GM18519 (cell line): ENCODE measurements at regions not wholly inside any gene's neighbourhood (a gene's known extent, or its start where the extent isn't known, plus 50 kb on each side); places are given as distances from the start of the nearest gene placed in this dataset.

Experiments
- ATAC-seq: cut with Tn5 transposase; IDR thresholded peaks from one replicate; pipeline ENCODE4 v1.9.1; 2021; ENCODE audit warnings: mild to moderate bottlenecking, moderate library complexity; ENCODE audit not compliant: unreplicated experiment, low FRiP score

DNA sequence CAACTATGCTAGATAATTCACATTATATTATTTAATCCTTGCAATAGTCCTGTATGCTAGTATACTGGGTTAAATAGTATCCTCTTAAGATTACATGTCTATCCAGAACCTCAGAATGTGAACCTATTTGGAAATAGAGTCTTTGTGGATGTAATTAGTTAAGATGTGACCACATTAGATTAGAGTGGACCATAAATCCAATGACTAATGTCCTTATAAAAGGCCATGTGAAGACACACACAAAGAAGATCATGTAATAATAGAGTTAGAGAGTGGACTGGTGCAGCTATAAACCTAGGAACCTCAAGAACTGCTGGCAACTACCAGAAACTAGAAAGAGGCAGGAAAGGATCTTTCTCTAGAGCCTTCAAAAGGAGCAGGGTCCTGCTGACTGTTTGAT lies 263.6 kb upstream of the PTGER4 start:
- no peak for ATAC-seq

DNA sequence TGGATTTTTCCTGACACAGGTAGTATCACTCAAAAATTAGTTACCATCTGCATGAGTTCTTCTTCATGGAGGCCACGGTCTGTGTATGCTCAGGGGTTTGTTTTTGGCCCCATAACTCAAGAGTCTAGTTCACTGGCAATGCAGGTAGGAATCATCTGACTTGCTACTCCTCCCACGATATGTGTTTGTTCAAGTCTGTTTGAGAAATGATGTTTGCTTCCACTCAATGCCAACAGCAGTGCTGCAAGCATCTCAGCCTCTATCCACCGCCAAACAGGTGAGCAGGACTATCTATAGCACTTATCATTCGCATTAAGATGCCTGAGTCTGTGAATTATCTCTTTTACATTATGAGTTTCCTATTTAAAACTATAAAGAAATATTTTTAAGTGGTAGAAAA lies 264.8 kb upstream of the PTGER4 start:
- no peak for ATAC-seq

DNA sequence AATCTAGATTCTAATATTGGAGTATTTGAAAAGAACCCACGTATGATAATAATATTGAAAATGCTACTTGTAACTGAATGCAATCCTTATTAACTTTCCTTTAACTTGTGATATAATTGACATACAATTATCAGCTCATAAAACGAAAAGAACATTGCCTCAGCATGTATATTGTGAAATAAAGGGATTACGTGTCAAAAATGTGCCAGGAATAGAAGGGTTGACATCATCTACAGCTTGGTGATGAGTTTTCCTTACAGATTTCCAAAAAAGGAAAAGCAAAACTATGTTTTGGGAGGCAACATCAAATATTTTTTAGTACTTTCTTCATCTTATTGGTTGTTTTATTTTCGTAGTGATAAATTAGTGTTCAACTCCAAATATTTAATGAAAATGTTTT lies 266.0 kb upstream of the PTGER4 start:
- ATAC-seq, result no peak

DNA sequence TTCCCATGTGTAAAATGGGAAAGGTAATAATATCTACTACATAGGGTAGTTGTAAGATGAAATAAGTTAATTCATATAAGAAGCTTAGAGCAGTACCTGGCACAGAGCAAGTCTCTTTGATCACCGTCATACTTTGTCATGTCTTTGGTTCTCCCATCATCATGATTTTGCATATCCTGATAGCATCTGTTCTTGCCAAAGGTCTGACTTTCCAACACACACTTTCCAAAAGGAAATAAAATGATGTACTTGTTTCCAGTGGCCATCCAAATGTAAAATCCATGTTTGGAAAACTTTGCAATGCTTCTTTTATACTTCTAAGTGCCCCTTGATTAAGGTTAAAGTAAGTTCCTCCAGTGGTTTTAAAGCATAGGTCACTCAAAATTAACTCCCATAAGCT lies 266.9 kb upstream of the PTGER4 start:
- ATAC-seq, result no peak

DNA sequence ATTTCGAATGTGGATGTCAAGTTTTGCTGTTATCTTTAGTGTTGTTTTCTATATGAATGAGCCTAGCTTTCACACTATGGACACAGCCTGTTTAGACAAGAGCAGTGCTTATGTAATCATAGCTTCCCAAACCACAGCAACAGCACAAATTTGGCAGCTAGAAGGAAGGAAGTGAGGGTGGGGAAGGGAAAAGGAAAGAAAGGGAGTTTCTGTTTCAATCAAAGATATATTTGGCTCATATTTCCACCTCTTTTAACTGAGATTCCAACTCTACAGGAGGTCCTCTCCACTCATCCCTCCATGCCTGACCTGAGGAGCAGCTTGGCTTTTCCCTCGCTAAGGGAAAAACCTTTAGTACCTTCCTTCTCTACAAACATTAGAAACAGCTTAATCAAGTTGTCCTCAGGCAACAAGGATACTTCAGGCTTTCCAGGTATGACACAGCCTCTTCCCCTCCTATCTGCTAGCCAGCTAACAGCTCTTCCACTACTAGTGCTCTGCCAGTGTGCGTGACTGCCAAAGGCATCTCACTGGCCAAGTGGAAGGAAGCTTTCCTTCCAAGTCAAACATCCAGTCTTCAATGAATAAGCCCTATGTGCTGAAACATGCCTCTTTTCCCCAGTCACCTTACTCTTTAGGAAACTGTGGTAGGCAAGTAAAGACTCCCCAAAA lies 268.6 kb upstream of the PTGER4 start:
- ATAC-seq, result no peak

DNA sequence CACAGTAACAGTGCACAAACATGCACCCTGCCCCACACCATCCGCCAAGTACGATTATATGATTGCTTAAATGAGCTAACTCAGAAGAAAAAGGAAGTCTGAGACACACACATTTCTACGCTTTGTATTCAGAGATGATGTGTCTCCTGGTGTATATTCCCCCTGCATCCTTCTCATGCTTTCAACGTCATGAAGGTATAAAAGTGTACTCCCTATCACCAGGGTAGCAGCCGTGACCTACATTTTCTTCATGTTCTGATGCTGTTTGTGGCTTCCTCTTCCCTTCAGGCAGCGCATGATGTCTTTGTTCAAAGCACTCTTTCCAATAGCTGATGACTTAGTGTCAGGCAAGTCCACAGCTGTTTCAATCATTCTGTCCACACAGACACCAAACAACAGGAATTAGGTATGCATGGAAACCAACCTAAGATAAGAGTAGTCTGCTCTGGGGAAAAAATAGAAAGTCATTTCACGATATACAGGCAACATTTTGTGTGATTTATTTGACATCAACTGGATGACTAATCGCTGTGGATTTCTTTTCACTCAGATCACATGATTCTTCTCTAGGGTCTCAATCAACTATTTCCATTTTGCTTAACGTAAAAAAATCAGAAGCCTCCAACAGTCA lies 269.4 kb upstream of the PTGER4 start:
- ATAC-seq, result no peak

DNA sequence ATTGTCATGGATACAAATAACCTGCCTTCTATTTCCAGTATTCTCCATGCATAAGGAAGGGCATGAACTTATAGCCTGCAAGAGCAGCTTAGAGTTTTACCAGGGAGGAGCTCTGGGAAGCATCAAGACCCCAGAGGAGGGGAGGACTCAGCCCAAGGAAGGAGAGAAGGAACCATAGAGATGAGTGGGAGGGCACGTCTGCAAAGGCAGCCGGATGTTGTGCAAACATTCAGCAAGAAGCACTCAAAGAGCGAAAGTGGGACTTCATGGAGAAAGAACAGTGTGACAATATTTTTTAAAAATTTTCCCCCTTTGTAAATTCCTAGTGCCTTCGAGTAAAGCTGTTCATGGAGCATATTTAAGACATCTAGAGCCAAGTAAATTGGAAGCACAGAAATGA lies 270.1 kb upstream of the PTGER4 start:
- ATAC-seq, result no peak

DNA sequence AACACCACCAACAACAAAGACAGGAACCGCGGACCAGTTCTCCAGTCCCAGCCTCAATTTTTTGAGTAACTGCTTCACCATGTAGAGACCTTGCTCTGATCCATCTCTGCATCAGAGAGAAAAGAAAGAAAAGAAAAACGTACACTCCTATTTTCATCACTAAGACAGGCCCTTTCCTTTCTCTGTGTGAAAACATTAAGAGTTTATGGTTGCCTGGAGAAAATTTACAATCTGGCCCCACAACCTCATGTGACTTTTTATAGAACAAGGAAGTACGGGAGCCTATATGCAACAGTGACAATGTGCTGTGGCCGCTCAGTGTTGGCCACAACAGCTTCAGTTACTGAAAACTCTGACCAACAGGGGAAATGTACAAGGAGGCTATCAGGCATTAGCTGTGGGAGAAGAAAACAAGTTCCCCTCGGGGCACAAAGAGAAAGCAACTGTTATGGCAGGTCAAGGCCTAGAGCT lies 272.9 kb upstream of the PTGER4 start:
- ATAC-seq, result no peak

DNA sequence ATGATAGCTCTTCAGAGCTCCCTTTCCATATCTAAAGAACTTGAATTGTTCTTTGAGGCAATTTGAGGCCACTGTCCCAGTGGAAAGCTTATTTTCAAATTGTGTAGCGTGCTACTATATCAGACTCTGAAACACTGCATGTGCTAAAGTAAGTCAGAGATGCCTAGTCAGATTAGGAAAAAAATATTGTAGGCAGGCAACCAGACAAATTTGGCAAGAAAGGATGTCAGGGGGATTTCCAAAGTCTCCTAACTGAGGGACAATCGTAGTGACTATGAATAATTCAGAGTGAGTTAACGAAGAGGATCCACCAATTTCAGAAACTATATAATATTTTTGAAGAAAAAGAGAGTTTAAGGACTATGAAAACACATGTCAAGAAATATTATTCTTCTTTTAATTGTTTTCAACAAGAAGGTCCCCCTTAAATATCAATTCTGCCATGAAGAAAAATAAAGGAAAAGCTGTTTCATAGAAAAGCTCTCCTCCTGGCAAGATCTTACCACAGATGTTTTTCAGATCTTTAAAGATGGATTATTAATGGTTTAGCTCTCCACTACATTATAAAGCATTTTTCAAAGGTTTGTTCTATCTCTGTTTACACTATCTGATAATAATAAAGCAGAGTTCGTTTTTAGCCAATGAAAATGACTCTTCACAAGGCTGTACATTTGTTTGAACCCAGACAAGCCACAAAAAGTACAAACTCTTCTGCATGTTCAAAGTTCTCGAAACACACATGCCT lies 273.5 kb upstream of the PTGER4 start:
- ATAC-seq, result no peak

DNA sequence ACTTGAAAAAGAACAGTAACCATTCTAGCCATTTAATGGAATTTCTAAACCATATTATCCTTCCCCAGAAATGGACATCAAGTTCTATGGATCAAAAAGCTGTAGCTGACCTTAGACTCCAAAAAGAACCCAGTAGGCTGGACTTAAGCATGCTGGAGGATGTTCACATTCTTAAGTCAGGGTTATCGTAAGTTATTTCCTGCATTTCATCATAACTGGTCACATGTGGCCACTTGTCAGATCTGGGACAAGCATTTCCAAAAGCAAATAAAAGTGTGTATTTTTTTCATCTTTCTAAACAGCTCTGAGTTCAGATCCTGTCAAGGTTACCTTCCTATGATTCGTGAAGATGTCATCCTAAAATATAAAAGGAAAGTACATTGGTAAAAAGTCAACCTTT lies 274.5 kb upstream of the PTGER4 start:
- no peak for ATAC-seq

DNA sequence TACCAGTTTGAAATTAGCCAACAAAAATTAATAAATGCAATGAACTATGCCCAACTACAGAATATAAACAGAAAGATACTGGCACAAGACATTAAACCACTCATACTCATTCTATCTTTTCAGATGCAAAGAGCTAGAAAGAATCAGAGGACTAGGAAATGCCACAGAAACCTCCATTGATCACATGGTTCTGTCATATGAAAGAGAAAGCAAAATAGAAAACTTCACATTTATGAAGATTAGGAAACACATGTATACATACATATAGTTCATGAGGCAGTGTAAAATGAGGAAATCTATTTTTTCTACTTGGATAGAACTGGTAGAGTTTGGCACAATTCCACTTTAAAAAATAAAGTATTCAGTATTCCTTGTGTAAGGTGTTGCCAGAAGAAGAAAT lies 275.1 kb upstream of the PTGER4 start:
- peak; percentile 64 for ATAC-seq

DNA sequence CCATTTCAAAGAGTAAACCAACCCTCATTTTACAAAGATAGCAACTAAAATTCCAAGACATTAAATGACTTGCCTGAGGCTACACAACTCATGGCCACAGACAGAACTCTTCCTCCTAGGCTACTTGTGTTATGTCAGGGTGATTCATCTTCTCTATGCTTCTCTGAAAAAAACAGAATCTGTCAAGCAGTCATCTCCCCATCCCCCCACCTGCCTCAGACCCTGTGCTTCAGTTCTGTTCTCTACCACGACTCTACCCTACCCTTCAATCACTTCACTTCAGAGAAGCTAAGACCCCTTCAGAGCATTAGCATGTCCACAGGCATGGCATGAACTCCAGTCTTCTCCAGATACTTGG lies 277.7 kb upstream of the PTGER4 start:
- ATAC-seq, result no peak

DNA sequence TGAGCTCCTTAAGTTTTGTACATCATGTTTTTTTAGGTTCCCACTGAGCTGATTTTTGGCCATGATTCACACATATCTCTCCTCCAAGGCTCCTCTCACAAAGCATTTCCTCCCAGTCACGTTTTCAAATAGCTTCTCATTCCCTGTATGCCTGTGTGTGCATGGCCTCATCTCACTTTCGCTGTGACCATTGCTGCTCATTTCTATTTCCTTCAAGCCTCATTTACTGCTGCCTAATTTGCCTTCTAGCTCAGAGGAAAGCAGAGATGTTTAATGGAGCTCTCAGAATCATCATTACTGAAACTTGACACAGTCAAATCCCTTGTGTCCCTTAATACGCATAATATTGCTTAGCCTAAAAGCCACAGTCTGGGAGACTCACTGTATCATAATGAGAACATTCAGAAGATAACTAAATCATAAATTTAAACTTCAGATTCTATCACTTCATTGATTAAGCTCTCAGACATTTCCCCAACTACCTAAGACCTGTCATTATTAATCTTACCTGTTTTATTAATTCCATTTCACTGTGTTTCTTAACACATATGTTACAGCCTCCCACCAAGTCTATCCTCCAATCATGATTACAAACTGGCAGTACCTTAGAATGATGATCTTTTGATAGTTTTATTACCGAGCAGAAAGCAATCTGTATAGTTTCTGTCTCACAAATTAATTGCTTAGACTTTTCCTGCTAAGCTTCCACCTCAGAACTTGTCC lies 278.3 kb upstream of the PTGER4 start:
- ATAC-seq, result peak; percentile 45

DNA sequence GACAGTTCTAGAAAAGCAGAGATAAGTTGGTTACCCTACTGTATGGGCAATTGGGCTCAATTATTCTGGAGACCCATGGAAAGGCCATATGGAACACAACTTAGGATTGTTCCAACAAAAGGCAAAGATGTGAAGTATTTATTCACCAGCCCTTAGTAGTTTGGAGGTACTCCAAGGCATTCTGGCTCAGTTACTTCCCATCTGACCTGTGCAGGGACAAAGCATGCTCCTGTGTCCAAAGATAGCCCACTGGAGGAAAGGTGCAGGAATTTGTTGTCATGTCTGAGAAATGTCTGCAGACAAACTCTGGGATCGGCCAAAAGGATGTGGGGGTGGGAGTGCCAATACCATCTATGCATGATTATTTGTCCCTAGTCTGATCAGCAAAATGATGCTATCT lies 279.5 kb upstream of the PTGER4 start:
- ATAC-seq, result no peak

DNA sequence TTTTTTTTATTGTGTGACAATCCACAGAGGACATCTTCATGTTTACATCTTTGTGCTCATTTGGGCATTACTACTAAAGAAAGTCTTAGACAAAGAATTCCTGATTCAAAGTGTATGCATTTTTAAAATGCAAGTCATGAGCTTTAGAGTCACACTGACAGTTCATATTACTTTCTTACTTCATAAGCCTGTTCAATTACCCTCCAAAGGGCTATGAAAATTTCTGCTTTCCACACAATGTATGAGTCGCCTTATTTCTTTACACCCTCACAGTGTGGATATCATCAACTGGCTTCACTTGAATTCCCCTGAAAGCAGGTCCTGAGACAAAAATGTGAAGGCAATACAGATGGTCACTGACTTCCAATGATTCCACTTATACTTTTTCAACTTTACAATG lies 280.4 kb upstream of the PTGER4 start:
- ATAC-seq, result no peak

DNA sequence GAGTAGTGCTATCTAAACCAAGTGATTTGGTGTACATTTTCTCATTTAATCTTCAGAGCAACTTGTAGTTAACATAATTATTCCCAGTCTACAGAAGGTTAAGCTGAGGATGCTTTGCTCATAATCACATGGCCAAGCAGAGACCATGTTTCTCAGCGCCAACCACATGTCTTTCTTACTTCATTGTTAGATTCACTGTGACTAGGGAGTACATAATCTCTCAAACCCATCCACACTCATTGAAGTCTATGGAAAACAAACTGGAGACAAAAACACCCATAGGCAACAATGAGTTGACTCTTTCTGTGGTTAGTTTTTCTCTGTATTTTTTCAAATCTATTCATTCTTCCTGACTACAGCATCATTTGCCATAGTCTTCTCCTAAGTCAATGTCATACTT lies 281.7 kb upstream of the PTGER4 start:
- ATAC-seq, result no peak

DNA sequence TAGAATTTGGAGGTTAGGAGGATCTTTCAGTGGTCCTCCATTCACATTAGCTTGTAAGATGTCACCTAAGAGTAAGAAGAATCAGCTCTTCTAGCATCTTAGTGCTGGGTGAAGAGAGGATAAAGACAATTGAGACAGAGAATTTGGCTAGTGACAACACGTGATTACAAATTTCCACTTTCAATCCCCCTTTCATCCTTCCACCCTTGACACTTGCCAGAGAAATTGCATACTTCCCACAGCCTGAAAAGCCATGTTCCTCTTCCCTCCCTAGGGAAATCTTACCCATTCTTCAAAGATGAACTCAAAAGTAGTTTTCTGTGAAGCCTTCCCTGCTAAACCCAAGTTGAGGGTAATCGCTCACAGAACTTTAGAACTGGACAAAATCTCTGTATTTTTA lies 282.6 kb upstream of the PTGER4 start:
- no peak for ATAC-seq

DNA sequence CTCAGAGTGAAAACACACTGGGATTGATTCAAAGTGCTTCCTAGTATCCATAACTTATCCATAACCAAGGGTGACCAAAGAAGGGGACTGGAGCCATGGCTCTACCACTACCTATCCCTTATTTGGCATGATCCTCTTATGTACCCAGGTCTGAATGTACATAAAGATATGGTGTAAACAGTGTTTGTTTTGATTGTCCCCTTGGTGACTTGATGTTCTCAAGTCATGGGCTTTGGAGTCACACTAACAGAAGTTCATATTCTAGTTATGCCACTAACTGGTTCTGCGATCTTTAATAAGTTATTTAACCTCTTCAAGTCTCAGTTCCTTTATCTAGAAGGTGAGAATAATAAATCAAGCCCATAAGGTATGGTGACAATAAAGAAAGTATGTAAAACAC lies 283.4 kb upstream of the PTGER4 start:
- ATAC-seq, result no peak

DNA sequence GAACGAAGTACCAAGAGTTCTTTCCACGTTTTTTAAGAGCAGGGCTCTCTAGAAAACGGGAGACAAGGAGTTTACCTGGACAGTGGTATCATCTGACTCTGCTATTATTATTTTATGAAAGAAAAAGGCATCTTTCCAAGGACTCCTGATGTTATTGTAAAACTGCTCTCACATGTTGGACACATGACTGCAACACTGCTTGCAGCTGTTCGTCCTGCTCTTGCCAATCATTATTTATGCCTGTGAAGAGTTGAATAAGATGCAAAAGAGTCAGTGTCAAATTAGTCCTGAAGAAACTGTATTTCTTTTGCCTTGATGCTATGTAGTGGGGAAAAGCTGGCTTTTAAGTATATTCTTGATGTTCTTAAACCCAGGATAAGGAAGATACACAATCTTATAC lies 284.5 kb upstream of the PTGER4 start:
- no peak for ATAC-seq

DNA sequence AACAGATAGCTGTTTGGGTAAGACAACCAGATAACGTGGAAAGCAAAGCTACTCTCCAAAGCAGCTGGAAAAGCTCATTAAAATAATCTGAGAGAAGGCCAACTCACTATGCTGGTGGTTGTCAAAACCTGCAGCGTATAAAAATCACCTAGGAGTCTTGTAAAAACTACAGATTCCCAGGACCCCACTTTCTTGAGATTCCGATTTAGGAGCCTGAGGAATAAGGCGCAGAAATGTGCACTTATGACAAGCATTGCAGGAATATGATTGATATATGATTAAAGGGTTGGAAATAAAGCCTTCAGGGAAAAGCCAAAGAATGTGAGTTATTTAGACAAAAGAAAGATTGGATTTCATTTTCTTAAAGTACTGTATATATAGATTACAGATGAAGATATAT lies 285.0 kb upstream of the PTGER4 start:
- ATAC-seq, result no peak

DNA sequence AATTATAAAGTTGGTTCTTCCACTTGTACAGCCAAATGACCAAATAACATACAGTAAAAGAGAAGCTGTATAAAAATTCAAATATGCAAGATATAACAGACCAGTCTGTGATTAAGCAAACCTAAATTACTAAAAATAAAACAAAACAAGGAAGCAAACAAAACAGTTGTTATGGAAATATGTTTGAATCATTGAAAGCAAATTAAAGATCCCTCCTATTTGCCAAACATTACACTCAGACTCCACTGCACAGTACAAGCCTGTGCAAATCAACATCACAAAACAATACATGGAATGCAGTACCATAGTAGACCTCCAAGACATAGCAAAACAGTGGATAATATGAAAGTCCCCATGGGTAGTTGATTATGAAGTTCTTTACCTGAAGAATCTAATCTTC lies 288.1 kb upstream of the PTGER4 start:
- ATAC-seq, result no peak
